NCI-H2196 (cell line): ENCODE measurements at regions not wholly inside any gene's neighbourhood (a gene's known extent, or its start where the extent isn't known, plus 50 kb on each side); places are given as distances from the start of the nearest gene placed in this dataset.

Experiments used
- DNase-seq: peaks from one replicate; lab custom pipeline; 2025; ENCODE audit not compliant: unreplicated experiment; lab: John Stamatoyannopoulos, UW

DNA sequence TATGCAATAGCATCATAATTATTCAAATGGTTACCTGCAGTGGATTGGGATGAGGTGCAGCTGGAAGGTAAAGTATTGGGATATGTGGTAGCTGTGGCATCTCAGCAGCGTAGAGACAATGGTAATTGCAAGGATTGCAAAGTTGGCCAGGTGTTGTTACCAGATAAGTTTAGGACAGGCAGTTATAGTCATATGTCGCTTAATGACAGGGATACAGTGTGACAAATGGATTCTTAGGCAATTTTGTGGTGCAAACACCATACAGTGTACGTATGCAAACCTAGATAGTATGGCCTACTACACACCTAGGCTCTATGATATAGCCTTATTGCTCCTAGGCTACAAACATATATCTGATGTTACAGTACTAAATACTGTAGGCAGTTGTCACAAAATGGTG is 163.5 kb upstream of the LYZL2 start:
- no peak for DNase-seq

DNA sequence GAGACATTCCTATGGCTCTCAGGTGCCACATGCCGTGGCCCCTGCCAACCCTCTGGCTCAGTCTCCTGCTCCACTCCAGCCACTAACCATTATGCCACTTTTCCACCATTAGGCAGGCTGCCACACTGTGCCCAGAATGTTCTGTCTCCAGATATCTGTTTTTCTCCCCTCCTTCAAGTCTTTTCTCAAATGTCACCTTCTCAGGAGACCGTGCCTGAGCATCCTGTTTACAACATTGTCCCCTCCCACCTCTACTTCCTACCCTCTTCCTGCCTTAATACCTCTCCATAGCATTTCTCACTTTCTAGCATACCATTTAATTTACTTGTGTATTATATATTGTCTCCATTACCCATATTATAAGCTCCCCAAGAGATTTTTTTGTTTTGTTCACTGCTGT is 162.5 kb upstream of the LYZL2 start:
- DNase-seq: no peak

DNA sequence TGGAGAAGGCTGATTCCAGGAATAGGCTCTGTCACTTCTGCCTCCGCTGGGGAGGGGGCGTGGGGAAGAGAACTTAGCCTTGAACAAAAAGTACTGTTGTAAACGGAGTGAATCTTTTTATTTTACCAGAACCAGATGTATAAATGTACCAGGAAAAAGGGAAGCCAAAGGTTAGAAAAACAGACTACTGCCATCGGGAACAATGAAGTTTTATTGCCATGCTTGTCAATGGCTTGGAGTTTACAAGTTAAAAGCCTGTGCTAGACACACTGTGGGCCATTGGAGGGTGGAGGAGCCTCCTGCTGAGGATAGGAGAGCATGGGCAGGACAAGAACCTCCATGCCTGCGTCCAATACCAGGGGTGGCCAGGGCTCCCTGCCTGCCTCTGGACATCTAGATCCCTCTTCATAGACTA is 161.7 kb upstream of the LYZL2 start:
- DNase-seq: no peak

DNA sequence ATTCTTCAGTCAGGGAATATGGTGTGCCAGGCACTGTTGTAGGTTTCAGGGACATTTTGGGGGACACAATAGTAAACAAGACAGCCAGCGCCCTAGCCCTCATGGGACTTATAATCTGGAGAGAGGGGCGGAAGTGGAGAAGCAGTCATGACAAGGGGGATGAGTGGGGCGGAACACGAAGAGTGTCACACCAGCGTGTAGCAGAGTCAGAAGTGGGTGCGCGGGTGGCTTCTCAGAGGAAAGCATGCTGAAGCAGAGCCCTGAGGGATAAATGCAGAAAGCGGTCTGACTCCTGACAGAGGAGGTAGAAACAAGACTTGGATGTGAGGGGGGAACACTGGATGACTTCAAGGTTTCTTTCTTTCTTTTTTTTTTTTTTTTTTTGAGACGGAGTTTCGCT is 160.3 kb upstream of the LYZL2 start:
- DNase-seq: no peak

DNA sequence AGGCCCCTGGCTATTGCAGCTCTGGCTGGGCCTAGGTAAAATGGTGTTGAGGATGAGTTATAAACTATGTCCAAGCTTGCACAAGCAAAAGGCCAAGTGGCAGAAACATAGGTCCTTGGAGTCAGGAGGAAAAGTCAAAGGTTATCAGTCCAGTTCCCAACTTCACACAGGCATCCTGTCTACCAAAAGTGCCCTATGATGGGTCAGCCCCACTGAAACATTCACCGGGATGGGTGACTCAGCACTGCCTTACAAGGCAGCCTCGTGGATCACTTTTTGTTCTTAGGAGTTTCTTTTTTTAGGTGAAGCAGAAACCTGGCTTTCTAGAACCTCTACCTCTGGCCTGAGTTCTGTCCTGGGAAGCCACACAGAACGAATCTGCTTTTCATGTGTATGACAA is 158.8 kb upstream of the LYZL2 start:
- no peak for DNase-seq

DNA sequence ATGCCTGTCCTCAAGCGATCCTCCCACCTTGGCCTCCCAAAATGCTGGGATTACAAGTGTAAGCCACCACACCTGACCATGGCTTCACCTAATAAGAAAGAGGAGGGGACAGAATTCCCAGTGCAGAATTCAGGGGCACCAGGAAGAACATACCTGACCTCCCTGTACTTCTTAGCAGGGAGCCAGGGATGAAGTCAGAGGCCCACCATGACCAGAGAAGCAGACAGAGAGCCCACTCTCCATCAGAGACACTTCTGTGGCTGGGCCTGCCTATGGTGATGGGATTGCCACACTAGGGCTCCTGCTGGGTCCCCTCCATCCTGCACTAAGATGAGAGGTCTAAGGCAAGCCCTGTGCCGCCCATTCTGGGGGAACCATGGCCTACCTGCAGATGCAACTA is 157.4 kb upstream of the LYZL2 start:
- no peak for DNase-seq

DNA sequence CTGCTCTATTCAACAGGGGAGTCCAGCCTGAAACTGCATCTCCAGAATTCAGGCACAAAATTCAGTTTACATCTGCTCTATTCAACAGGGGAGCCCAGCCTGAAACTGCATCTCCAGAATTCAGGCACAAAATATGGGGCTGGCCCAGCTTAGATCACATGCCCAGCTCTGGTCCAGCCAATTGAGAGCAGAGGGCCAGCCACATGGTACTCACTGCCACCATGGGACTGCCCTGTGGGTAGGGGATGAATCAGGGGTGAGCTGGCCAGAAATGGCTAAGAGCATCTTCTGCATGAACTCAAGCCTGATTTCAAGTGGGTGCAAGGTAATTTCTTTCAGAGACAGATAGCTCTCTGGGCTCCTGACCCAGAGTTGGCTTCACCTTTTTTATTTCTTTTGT is 156.6 kb upstream of the LYZL2 start:
- no peak for DNase-seq

DNA sequence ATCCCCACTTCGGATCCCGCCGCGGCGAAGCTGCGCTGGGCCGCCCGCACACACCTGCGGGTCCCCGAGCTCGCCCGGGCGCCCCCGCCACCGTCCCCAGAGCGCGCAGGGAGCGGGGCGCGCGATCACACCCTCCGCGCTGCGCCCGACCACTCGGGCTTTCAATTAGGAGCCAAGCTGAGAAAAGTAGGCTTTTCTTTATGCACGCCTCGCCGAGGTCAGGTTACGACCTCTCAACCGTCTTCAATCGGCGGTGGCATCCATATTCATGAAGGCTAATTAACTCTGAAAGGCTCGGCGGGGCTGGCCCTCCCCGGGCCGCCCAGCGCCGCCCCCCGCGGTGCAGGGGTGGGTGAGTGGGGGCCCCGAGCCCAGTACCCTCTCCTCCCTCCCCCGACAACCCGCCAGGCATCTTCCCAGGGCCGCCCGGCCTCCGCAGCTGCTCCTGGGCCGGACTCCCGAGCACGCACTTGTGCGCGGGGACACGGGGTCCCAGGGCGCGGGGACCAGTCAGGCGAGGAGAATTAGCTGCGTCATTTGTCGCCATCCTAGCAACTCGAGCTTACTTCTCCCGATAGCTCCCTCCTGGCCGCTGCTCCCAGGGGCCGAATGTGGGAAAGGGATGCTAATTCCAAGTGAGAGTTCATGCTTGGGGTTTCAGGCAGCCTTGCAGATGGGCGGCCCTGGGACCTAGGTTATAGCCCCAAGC is 155.5 kb upstream of the LYZL2 start:
- peak; percentile 49 for DNase-seq

GRCh38 chr10:30784524-30784896 is 155.0 kb upstream of the LYZL2 start:
- no peak for DNase-seq

DNA sequence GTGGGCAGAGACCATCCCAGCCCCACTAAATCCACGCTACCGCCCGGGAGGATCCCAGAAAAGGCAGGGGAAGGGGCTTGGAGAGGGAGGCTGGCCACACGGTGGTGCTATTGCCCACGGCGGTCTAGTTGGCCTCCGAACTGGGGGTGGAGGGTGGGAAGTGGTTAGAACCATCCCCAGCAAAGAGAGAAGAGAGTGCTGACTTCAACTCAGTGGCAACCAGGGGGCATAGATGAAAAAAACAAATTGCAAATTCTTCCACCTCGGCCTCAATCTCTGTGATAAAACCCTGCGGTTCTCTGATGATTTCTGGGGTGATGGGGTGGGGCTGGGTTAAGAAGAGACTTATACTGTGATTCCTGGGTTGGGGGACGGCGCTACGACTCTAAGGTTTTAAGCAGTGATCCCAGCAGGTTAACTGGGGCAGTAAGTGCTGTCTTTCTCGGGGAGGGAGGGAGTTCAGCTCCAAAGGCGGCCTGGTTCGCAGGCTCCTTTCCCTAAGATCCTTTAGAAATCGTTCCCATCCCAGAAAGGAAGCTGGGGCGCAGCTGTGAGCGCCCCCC is 154.5 kb upstream of the LYZL2 start:
- DNase-seq: peak; percentile 61

DNA sequence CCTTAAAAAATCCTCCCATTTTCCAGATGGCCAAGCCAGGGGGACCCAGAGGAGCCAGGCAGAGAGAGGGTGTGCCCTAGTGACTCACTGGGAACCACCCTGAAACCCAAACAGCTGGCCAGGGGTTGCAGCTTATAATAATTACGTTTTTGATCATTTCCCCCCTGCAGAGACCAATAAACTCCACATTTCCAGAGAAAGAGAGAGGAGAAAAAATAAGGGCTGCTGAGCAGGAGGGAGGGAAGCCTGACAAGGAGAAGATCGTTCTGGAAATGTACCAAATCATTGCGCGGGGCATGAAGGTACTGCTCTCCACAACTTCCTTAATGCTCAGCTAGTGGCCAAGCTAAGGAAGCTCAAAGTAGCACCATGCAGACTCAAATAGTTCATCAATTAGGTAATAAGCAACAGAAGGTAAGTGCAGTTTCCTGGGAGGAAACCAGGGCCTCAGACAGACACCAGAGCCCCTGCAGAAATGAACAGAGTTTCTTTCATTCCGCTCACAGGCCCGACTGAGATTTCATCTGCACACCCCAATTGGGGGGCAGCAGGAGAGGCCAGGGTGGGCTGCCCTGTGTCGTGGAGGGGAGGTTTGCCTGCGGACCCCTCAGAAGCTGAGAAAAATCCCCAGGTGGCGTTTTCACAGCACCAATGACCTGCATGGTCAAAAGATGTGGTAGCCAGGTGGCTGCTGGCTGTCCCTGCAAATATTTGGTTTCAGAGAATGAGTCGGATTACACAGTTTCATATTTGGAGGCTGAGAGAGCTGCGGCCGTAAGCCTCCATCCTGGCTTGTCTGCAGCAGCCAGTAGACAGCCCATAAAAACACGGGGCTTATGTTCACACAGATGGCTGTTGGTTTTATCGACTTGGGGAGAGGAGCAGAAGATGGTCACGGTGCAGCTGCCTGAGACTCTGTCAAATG is 153.2 kb upstream of the LYZL2 start:
- no peak for DNase-seq

DNA sequence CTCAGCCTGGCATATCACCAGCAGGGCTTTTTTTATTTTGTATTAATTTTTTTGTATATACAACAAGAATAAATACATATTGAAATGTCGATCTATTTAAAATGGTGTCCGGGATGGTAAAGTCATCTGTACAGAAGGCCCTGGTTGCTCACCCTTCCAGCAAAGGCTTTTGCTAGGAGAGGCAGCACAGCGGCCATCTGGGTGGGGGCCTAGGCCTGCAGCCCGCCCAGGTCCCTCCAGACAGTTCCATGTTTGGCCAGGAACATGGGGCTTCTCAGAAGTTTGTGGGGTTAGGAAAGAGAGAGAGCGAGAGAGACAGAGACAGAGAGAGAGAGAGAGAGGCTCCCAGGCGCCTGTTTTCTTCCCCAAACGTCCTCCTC is 152.6 kb upstream of the LYZL2 start:
- no peak for DNase-seq

GRCh38 chr10:30781670-30782121 is 152.1 kb upstream of the LYZL2 start:
- DNase-seq: no peak

- DNase-seq: no peak
Observed at GRCh38 chr10:30778769-30779168, 149.2 kb upstream of the LYZL2 start.

- DNase-seq: no peak
Observed at GRCh38 chr10:30775779-30776591, 146.4 kb upstream of the LYZL2 start.

GRCh38 chr10:30774261-30774660 is 144.7 kb upstream of the LYZL2 start:
- DNase-seq: no peak

DNA sequence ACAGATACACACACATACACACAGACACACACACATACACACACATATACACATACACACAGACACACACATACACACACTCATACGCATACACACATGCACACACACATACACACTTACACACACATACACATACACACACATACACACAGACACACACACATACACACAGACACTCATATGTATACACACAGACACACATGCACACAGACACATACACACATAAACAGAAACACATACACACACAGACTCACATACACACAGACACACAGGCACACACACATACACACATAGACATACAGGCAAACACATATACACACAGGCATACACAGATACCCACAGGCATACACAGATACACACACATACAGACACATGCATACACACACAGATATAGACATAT is 143.9 kb upstream of the LYZL2 start:
- no peak for DNase-seq

- DNase-seq: no peak
Observed at GRCh38 chr10:30770816-30771215, 141.3 kb upstream of the LYZL2 start.

- no peak for DNase-seq
Observed at GRCh38 chr10:30770229-30770628, 140.7 kb upstream of the LYZL2 start.

DNA sequence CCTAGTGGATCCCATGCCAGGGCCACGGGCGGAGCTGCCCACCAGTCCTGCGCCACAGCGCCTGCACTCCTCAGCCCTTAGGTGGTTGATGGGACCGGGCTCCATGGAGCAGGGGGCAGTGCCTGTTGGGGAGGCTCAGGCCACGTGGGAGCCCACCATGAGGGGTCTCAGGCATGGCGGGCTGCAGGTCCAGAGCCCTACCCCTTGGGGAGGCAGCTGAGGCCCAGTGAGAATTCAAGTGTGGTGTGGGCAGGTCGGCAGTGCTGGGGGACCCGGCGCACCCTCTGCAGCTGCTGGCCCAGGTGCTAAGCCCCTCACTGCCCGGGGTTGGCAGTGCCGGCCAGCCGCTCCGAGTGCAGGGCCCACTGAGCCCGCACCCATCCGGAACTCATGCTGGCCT is 139.8 kb upstream of the LYZL2 start:
- DNase-seq: no peak

DNA sequence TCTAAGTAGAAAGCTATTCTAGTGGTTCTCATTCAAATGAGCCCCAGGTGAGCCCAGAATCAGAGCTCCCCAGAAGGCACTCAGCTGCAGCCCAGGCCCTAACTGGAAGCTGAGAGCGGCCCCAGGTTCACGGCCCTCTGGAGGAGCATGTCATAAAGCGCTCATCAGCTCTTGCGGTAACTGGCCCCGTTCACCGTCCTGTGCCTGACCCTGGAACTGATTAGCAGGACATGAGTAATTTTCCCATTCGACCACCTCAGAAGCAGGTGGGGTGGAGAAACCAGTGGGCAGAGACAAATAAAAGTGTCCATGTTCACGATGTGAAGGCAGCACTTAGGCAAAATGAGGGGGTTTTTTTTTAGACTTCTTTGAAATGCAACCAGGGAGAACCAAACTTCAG is 136.1 kb upstream of the LYZL2 start:
- DNase-seq: no peak
